ENCODE measurements at regions not wholly inside any gene's neighbourhood (a gene's known extent, or its start where the extent isn't known, plus 50 kb on each side); places are given as distances from the start of the nearest gene placed in this dataset.

GRCh38 chr11:23674866-23675265, 814.6 kb upstream of the CCDC179 start:
- TF ChIP-seq EZH2 (IDR thresholded peaks at IDR 0.05; ENCODE audit: low read depth) (no peak), CTCF (conservative IDR thresholded peaks at IDR 0.05) (no peak)

Data from PC-9 (cell line).